ENCODE measurements at regions not wholly inside any gene's neighbourhood (a gene's known extent, or its start where the extent isn't known, plus 50 kb on each side); places are given as distances from the start of the nearest gene placed in this dataset.

DNA sequence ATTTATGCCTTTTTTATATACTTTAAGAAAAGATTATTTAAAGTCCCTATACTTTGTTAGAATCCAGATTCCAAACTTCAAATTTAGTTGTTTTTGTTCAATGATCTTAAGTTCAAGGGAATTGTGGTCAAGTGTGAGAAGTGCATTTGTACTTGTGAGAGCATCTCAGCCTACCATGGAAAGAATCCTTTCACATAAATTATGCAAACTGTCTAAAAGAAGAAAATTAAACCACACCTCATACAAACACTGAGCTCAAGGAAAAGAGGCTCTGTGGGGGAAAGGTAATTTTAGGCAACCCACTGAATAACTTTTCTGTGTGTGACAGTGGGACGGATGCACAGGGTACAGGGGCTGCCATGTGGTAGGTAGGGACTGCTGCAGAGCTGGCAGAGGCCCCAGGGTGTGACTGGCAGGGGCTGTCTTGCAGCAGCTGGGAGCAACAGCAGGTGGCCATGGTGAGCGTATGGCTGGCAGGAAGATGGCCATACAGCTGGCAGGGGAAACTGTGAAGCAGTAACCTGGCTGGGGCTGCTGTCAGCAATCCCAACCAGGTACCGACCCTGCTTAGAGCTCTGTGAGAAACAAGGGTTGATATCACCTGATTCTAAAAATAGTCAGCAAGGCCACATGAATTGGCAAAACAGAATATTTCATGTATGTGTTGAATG is 130.6 kb downstream of the UGT8 start:
- Histone ChIP-seq H3K4me2 (ENCODE audit: insufficient read depth in 1 of 2, low read depth in 2 of 2, low read length in 2 of 2) (no peak overlapping the region), H3K18ac (ENCODE audit: extremely low read depth, low read length) (no peak overlapping the region), H2AFZ (ENCODE audit: low read length) (no peak overlapping the region)

More for the DNA sequence above, 130.6 kb downstream of the UGT8 start:
- Histone ChIP-seq H3K9ac (replicated peaks in 1 of 4; ENCODE audit: extremely low read depth in 1 of 4, low read depth in 3 of 4, low read length in 3 of 4) (no peak overlapping the region), H3K23ac (ENCODE audit: insufficient read length) (no peak overlapping the region), H4K5ac (ENCODE audit: insufficient read length, low read depth, low read length) (no peak overlapping the region), H3K36me3 (ENCODE audit: control insufficient read depth in 2 of 4, insufficient read depth in 4 of 4, low read length in 3 of 4) (no peaks in the 10 kb centered on the region), H4K20me1 (replicated peaks in 1 of 2; ENCODE audit: control insufficient read depth in 1 of 2, insufficient read depth in 2 of 2, low read length in 2 of 2) (no peaks in the 10 kb centered on the region), H3K27ac (ENCODE audit: low read depth, low read length) (no peak overlapping the region), H3K79me2 (ENCODE audit: control insufficient read depth in 1 of 2, insufficient read depth in 2 of 2, low read length in 2 of 2) (no peaks in the 10 kb centered on the region), H3K56ac (replicated peaks; ENCODE audit: insufficient read length, low read depth, low read length) (no peak overlapping the region), H2BK15ac (ENCODE audit: low read length) (no peak overlapping the region), H2AK5ac (ENCODE audit: low read depth, low read length) (no peak overlapping the region), H3K79me1 (ENCODE audit: low read depth, low read length) (no peaks in the 10 kb centered on the region), H2BK12ac (ENCODE audit: low read depth, low read length) (no peak overlapping the region), H3K14ac (ENCODE audit: insufficient read length) (no peak overlapping the region), H2BK120ac (replicated peaks; ENCODE audit: low read depth, low read length) (peak overlapping the region; percentile 30), H3K4me3 (ENCODE audit: extremely low read depth in 1 of 4, insufficient read depth in 2 of 4, low read depth in 3 of 4, low read length in 4 of 4) (no peak overlapping the region), H2BK20ac (ENCODE audit: low read length) (peak overlapping the region; percentile 40; the same call in 1 of the 2 replicates), H3K27me3 (replicated peaks in 1 of 4; ENCODE audit: control insufficient read depth in 3 of 4, extremely low read depth in 1 of 4, insufficient read depth in 3 of 4, low read length in 3 of 4) (no peaks in the 10 kb centered on the region), H3K4me1 (replicated peaks in 1 of 4; ENCODE audit: control insufficient read depth in 3 of 4, insufficient read depth in 4 of 4, low read length in 3 of 4) (peaks cover 0 to 5% (median 3%) of the 10 kb centered on the region in 4 experiments; a peak in 3 of 7 replicates), H4K91ac (replicated peaks; ENCODE audit: insufficient read length, low read length) (peak overlapping the region; percentile 63), H3K4ac (replicated peaks; ENCODE audit: insufficient read length, low read depth, low read length) (peak overlapping the region; percentile 50), H3K9me3 (ENCODE audit: insufficient read depth in 2 of 2, low read depth in 1 of 2, low read length in 1 of 2) (no peaks in the 10 kb centered on the region), H4K8ac (ENCODE audit: extremely low read depth, insufficient read depth, low read length) (no peak overlapping the region), H2BK5ac (ENCODE audit: low read depth, low read length) (no peak overlapping the region), H3K23me2 (ENCODE audit: low read depth, low read length) (no peaks in the 10 kb centered on the region)
- DNase-seq (ENCODE audit: low read depth in 1 of 2, low spot score in 2 of 2) (no peak), FAIRE-seq (no peak)
- 0 out of 4 replicates have a peak, but pooled peaks of 1 of the 2 experiments have one; percentile 2 for TF ChIP-seq RAD21 (IDR thresholded peaks at IDR 0.05 in 1 of 2, conservative IDR thresholded peaks at IDR 0.05 in 1 of 2; ENCODE audit: low read depth in 2 of 2, low read length in 2 of 2)
- TF ChIP-seq, protein P1, sequence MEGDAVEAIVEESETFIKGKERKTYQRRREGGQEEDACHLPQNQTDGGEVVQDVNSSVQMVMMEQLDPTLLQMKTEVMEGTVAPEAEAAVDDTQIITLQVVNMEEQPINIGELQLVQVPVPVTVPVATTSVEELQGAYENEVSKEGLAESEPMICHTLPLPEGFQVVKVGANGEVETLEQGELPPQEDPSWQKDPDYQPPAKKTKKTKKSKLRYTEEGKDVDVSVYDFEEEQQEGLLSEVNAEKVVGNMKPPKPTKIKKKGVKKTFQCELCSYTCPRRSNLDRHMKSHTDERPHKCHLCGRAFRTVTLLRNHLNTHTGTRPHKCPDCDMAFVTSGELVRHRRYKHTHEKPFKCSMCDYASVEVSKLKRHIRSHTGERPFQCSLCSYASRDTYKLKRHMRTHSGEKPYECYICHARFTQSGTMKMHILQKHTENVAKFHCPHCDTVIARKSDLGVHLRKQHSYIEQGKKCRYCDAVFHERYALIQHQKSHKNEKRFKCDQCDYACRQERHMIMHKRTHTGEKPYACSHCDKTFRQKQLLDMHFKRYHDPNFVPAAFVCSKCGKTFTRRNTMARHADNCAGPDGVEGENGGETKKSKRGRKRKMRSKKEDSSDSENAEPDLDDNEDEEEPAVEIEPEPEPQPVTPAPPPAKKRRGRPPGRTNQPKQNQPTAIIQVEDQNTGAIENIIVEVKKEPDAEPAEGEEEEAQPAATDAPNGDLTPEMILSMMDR (IDR thresholded peaks at IDR 0.05; ENCODE audit: control extremely low read depth in 1 of 3, insufficient read depth in 1 of 3, low read depth in 1 of 3, low read length in 3 of 3): peak in 2 of 3 experiments; percentile 9 to 14; a peak in 2 of 4 replicates
- TF ChIP-seq EGR1 (IDR thresholded peaks at IDR 0.05; ENCODE audit: borderline replicate concordance, low read depth, low read length): no peak
- WGBS, 2 experiments (ENCODE audit: extremely low coverage in 1 of 2, insufficient coverage in 1 of 2, insufficient read length in 1 of 2, insufficient replicate concordance in 2 of 2, low coverage in 1 of 2, low lambda C conversion rate in 2 of 2, missing lambda C conversion rate in 1 of 2): 70% methylated on average over 3 of the region's 3 CpGs; no CpG with 5 or more reads in 1 of the 2 experiments
- POLR2A ChIA-PET (ENCODE audit: partially characterized antibody): no interaction called here
- CTCF ChIA-PET (ENCODE audit: partially characterized antibody): interaction anchor here (0.5 to 1.1 kb wide), 3 partner anchors 10 to 359 kb away, joined by 3 to 5 read pairs (median 4); no protein-coding TSS in a partner anchor
